Memory B cell (primary cell): ENCODE measurements at regions not wholly inside any gene's neighbourhood (a gene's known extent, or its start where the extent isn't known, plus 50 kb on each side); places are given as distances from the start of the nearest gene placed in this dataset.

Experiments
- ATAC-seq: fragments of 150-1000 bp; cut with Tn5 transposase; 2 replicates; pipeline ENCODE4 v1.10.0; 2021; ENCODE audit warnings: low read depth, mild to moderate bottlenecking, moderate library complexity
- DNase-seq, 2 donors: peaks; one replicate each; pipeline ENCODE4 v3.0.0; 2022; ENCODE audit warnings: low spot score in 2 of 2
- H3K27ac Mint-ChIP-seq: one replicate; pipeline ENCODE4 v1.8.0; 2022; ENCODE audit warnings: mild to moderate bottlenecking, moderate library complexity, mixed read lengths
- H3K27me3 Mint-ChIP-seq: one replicate; pipeline ENCODE4 v1.8.0; 2022; ENCODE audit warnings: mixed read lengths
- H3K36me3 Mint-ChIP-seq: one replicate; pipeline ENCODE4 v1.8.0; 2022; ENCODE audit warnings: mild to moderate bottlenecking, mixed read lengths
- H3K4me1 Mint-ChIP-seq: one replicate; pipeline ENCODE4 v1.8.0; 2022; ENCODE audit warnings: mixed read lengths
- H3K4me3 Mint-ChIP-seq: one replicate; pipeline ENCODE4 v1.8.0; 2022; ENCODE audit warnings: mild to moderate bottlenecking, moderate library complexity, mixed read lengths
- H3K9me3 Mint-ChIP-seq: one replicate; pipeline ENCODE4 v1.8.0; 2022; ENCODE audit warnings: mixed read lengths

- peaks cover 2% of the 10 kb centered on the region for H3K27me3 Mint-ChIP-seq
- H3K36me3 Mint-ChIP-seq = no peaks in the 10 kb centered on the region
- no peak overlapping the region for H3K27ac Mint-ChIP-seq
- no peaks in the 10 kb centered on the region for H3K4me1 Mint-ChIP-seq
- no peak overlapping the region for H3K4me3 Mint-ChIP-seq
- no peaks in the 10 kb centered on the region for H3K9me3 Mint-ChIP-seq
- ATAC-seq = no peak
- DNase-seq = no peak
These were observed 185.6 kb downstream of the INSC start for GRCh38 chr11:15300341-15300740.

- H3K4me1 Mint-ChIP-seq = no peaks in the 10 kb centered on the region
- H3K27ac Mint-ChIP-seq = no peak overlapping the region
- H3K4me3 Mint-ChIP-seq = no peak overlapping the region
- H3K9me3 Mint-ChIP-seq = no peaks in the 10 kb centered on the region
- DNase-seq = no peak
- no peaks in the 10 kb centered on the region for H3K36me3 Mint-ChIP-seq
- peaks cover 8% of the 10 kb centered on the region for H3K27me3 Mint-ChIP-seq
- no peak for ATAC-seq
These were observed 192.9 kb downstream of the INSC start for GRCh38 chr11:15307619-15308024.

GRCh38 chr11:15308840-15309239 lies 194.1 kb downstream of the INSC start:
- Mint-ChIP-seq H3K36me3 (no peaks in the 10 kb centered on the region), H3K4me3 (no peak overlapping the region), H3K4me1 (no peaks in the 10 kb centered on the region), H3K27me3 (peaks cover 8% of the 10 kb centered on the region), H3K9me3 (no peaks in the 10 kb centered on the region), H3K27ac (no peak overlapping the region)
- DNase-seq = no peak
- no peak for ATAC-seq

GRCh38 chr11:15309296-15309695 lies 194.6 kb downstream of the INSC start:
- H3K27ac Mint-ChIP-seq = no peak overlapping the region
- H3K4me3 Mint-ChIP-seq = no peak overlapping the region
- H3K27me3 Mint-ChIP-seq = peaks cover 8% of the 10 kb centered on the region
- H3K9me3 Mint-ChIP-seq = no peaks in the 10 kb centered on the region
- DNase-seq = no peak
- H3K36me3 Mint-ChIP-seq = no peaks in the 10 kb centered on the region
- ATAC-seq = no peak
- no peaks in the 10 kb centered on the region for H3K4me1 Mint-ChIP-seq

- no peak for DNase-seq
These were observed 199.1 kb downstream of the INSC start for GRCh38 chr11:15313862-15314261.

GRCh38 chr11:15318814-15319213 lies 204.1 kb downstream of the INSC start:
- Mint-ChIP-seq H3K27ac (no peak overlapping the region), H3K36me3 (no peaks in the 10 kb centered on the region), H3K4me1 (no peaks in the 10 kb centered on the region), H3K9me3 (no peaks in the 10 kb centered on the region), H3K4me3 (no peak overlapping the region), H3K27me3 (peaks cover 2% of the 10 kb centered on the region)
- ATAC-seq (no peak), DNase-seq (no peak)

More at GRCh38 chr11:15313862-15314261, 199.1 kb downstream of the INSC start:
- Mint-ChIP-seq H3K4me1 (no peaks in the 10 kb centered on the region), H3K27ac (no peak overlapping the region), H3K4me3 (no peak overlapping the region), H3K36me3 (no peaks in the 10 kb centered on the region), H3K9me3 (no peaks in the 10 kb centered on the region), H3K27me3 (peaks cover 7% of the 10 kb centered on the region)
- no peak for ATAC-seq

- peaks cover 1% of the 10 kb centered on the region for H3K27me3 Mint-ChIP-seq
- DNase-seq = no peak
- H3K4me1 Mint-ChIP-seq = no peaks in the 10 kb centered on the region
- ATAC-seq = no peak
- no peaks in the 10 kb centered on the region for H3K9me3 Mint-ChIP-seq
- no peak overlapping the region for H3K27ac Mint-ChIP-seq
- no peaks in the 10 kb centered on the region for H3K36me3 Mint-ChIP-seq
- H3K4me3 Mint-ChIP-seq = no peak overlapping the region
These were observed 211.8 kb downstream of the INSC start for GRCh38 chr11:15326520-15326919.

GRCh38 chr11:15327786-15328231 lies 213.1 kb downstream of the INSC start:
- H3K9me3 Mint-ChIP-seq = no peaks in the 10 kb centered on the region
- H3K4me1 Mint-ChIP-seq = no peaks in the 10 kb centered on the region
- peaks cover 1% of the 10 kb centered on the region for H3K27me3 Mint-ChIP-seq
- no peak for ATAC-seq
- DNase-seq = no peak
- no peak overlapping the region for H3K27ac Mint-ChIP-seq
- no peaks in the 10 kb centered on the region for H3K36me3 Mint-ChIP-seq
- no peak overlapping the region for H3K4me3 Mint-ChIP-seq

- no peak overlapping the region for H3K27ac Mint-ChIP-seq
- DNase-seq = no peak
- H3K4me1 Mint-ChIP-seq = no peaks in the 10 kb centered on the region
- H3K4me3 Mint-ChIP-seq = no peak overlapping the region
- H3K36me3 Mint-ChIP-seq = no peaks in the 10 kb centered on the region
- H3K9me3 Mint-ChIP-seq = no peaks in the 10 kb centered on the region
- ATAC-seq = no peak
- no peaks in the 10 kb centered on the region for H3K27me3 Mint-ChIP-seq
These were observed 218.7 kb downstream of the INSC start for GRCh38 chr11:15333407-15333806.

GRCh38 chr11:15334766-15335165 lies 220.0 kb downstream of the INSC start:
- no peak overlapping the region for H3K27ac Mint-ChIP-seq
- DNase-seq (no peak), ATAC-seq (no peak)
- H3K4me3 Mint-ChIP-seq = no peak overlapping the region
- no peaks in the 10 kb centered on the region for H3K27me3 Mint-ChIP-seq
- H3K4me1 Mint-ChIP-seq = no peaks in the 10 kb centered on the region
- H3K9me3 Mint-ChIP-seq = peaks cover 3% of the 10 kb centered on the region
- no peaks in the 10 kb centered on the region for H3K36me3 Mint-ChIP-seq

- no peak for ATAC-seq
- H3K27ac Mint-ChIP-seq = no peak overlapping the region
- no peak for DNase-seq
- H3K4me3 Mint-ChIP-seq = no peak overlapping the region
- peaks cover 4% of the 10 kb centered on the region for H3K9me3 Mint-ChIP-seq
- no peaks in the 10 kb centered on the region for H3K27me3 Mint-ChIP-seq
- H3K36me3 Mint-ChIP-seq = no peaks in the 10 kb centered on the region
- no peaks in the 10 kb centered on the region for H3K4me1 Mint-ChIP-seq
These were observed 221.3 kb downstream of the INSC start for GRCh38 chr11:15336021-15336420.

GRCh38 chr11:15339302-15339701 lies 224.6 kb downstream of the INSC start:
- H3K27me3 Mint-ChIP-seq = peaks cover 2% of the 10 kb centered on the region
- H3K9me3 Mint-ChIP-seq = peaks cover 4% of the 10 kb centered on the region
- H3K36me3 Mint-ChIP-seq = no peaks in the 10 kb centered on the region
- no peaks in the 10 kb centered on the region for H3K4me1 Mint-ChIP-seq
- no peak for DNase-seq
- no peak for ATAC-seq
- H3K27ac Mint-ChIP-seq = no peak overlapping the region
- no peak overlapping the region for H3K4me3 Mint-ChIP-seq

- peaks cover 2% of the 10 kb centered on the region for H3K27me3 Mint-ChIP-seq
- no peak for DNase-seq
- peaks cover 4% of the 10 kb centered on the region for H3K9me3 Mint-ChIP-seq
- no peaks in the 10 kb centered on the region for H3K36me3 Mint-ChIP-seq
- no peak overlapping the region for H3K4me3 Mint-ChIP-seq
- no peak for ATAC-seq
- H3K27ac Mint-ChIP-seq = no peak overlapping the region
- no peaks in the 10 kb centered on the region for H3K4me1 Mint-ChIP-seq
These were observed 226.9 kb downstream of the INSC start for GRCh38 chr11:15341587-15341986.

GRCh38 chr11:15342163-15342562 lies 227.4 kb downstream of the INSC start:
- Mint-ChIP-seq H3K27me3 (peaks cover 3% of the 10 kb centered on the region), H3K36me3 (no peaks in the 10 kb centered on the region), H3K27ac (no peak overlapping the region), H3K9me3 (peaks cover 4% of the 10 kb centered on the region), H3K4me3 (no peak overlapping the region), H3K4me1 (no peaks in the 10 kb centered on the region)
- ATAC-seq (no peak), DNase-seq (no peak)

GRCh38 chr11:15346907-15347306 lies 232.2 kb downstream of the INSC start:
- no peak overlapping the region for H3K27ac Mint-ChIP-seq
- peaks cover 4% of the 10 kb centered on the region for H3K9me3 Mint-ChIP-seq
- H3K36me3 Mint-ChIP-seq = no peaks in the 10 kb centered on the region

More at GRCh38 chr11:15346907-15347306, 232.2 kb downstream of the INSC start:
- H3K27me3 Mint-ChIP-seq = peaks cover 4% of the 10 kb centered on the region
- H3K4me1 Mint-ChIP-seq = no peaks in the 10 kb centered on the region
- ATAC-seq (no peak), DNase-seq (no peak)
- H3K4me3 Mint-ChIP-seq = no peak overlapping the region
